GM12864 (cell line): ENCODE measurements at regions not wholly inside any gene's neighbourhood (a gene's known extent, or its start where the extent isn't known, plus 50 kb on each side); places are given as distances from the start of the nearest gene placed in this dataset.

Source experiments
- DNase-seq: peaks from one replicate; pipeline ENCODE4 v3.0.0-alpha.2; 2011; ENCODE audit warnings: low read depth
- H3K4me3 ChIP-seq: 2 replicates; pipeline ENCODE4 v1.5.1; 2011; ENCODE audit warnings: mild to moderate bottlenecking, low read depth, low read length, control low read depth
- TF ChIP-seq, protein P1 (sequence below): IDR thresholded peaks from 2 replicates; pipeline ENCODE4 v1.5.1; 2011; ENCODE audit warnings: low read depth, mild to moderate bottlenecking, moderate library complexity, low read length, control low read depth, inconsistent platforms; ENCODE audit errors: missing control alignments

GRCh38 chr5:133686566-133686965 is 74.2 kb upstream of the FSTL4 start:
- no peak for DNase-seq
- TF ChIP-seq, protein P1, sequence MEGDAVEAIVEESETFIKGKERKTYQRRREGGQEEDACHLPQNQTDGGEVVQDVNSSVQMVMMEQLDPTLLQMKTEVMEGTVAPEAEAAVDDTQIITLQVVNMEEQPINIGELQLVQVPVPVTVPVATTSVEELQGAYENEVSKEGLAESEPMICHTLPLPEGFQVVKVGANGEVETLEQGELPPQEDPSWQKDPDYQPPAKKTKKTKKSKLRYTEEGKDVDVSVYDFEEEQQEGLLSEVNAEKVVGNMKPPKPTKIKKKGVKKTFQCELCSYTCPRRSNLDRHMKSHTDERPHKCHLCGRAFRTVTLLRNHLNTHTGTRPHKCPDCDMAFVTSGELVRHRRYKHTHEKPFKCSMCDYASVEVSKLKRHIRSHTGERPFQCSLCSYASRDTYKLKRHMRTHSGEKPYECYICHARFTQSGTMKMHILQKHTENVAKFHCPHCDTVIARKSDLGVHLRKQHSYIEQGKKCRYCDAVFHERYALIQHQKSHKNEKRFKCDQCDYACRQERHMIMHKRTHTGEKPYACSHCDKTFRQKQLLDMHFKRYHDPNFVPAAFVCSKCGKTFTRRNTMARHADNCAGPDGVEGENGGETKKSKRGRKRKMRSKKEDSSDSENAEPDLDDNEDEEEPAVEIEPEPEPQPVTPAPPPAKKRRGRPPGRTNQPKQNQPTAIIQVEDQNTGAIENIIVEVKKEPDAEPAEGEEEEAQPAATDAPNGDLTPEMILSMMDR, result no peak
- no peak overlapping the region for H3K4me3 ChIP-seq

DNA sequence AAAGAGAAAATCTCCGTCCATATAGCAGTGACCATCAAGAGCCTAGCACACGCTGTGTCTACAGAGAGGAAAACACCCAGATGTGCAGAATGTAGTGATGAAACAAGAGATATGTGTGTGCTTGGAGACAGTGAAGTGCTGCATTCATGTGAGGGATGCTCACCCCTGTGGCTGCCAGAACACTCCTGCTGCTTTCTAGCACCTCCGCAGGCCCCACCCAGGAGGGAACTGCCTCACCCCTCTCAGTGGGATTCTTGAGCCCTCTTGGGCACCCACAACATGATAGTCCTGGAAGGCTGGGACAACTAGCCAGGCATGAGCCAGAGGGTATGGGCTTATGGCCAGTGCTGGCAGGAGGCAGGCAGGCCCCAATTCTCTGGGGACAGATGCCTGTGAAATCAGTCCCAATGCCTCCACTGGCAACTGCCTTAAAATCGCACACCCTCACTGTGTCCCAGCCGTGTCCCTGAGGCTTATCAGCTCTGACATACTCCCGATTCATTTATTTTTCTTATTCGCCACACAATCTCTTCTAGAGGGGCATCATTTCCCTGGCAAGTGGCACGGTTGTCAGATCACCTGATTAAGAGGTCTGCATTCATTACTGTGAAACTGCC is 73.2 kb upstream of the FSTL4 start:
- TF ChIP-seq, protein P1, result no peak
- H3K4me3 ChIP-seq, result no peak overlapping the region
- DNase-seq, result no peak

DNA sequence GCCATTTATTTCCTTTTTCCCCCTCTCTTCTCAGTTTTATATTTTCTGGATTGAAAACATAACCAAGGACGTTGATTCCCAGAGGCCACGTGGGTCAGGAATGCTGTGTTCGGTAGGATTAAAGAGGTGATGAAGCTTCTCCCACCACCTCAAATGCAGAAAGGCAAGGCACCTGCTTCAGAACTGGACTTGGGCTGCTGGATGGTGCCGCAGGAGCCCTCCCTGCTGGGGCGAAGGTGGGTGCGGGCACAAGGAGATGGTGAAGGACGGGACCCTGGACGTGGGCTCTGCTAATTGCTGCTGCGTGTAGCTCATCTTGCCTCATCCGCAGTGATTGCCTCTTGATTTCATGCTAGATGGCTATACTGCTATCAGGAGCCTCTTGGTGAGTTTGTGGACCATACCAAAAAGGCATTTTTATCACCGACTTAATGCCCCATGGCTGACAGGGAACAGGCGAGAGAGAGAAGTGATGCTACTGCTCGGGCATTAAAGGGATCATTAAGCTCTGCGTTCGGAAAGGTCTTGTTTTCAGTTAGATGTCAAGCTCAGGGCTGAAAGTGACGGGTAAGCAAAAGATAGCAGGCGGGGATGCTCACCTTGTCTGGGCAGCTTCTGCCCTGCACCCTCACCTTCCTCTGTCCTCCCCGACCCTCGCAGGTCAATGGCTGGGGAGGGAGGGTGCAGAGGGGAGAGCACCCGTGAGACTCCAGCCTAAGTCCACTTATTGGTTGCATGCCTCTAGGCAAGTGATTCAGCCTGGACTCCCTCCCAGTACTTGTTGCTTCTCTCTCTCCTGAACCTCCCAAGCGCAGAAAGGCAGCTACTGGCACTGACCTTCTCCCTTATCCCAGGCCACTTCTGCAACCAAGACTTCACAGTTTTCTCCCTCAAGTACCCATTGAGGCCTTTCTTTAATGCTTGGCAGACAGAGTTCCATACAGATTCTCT is 71.6 kb upstream of the FSTL4 start:
- no peak for DNase-seq
- no peak overlapping the region for H3K4me3 ChIP-seq
- TF ChIP-seq, protein P1, result no peak

GRCh38 chr5:133682451-133682850 is 70.1 kb upstream of the FSTL4 start:
- TF ChIP-seq, protein P1, result no peak
- no peak overlapping the region for H3K4me3 ChIP-seq
- DNase-seq, result no peak

DNA sequence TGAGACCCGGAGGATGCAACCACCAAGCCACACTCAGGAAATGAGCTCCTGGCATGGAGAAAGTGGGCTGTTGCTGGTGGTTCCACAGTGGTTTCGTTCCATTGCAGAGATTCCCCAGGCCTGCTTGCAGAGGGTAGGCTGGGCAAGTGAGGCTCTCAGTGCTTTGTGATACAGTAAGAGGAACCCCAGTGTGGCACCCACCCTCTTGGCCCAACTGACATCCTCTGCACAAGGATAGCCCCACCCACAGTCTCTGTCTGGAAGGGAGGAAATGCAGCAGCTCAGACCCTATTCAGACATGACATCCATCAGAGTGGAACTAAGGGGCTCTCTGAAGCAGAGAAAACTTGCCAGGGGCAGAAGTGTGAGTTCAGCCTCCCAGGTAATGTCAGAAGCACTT is 69.6 kb upstream of the FSTL4 start:
- DNase-seq, result no peak
- TF ChIP-seq, protein P1, result no peak

DNA sequence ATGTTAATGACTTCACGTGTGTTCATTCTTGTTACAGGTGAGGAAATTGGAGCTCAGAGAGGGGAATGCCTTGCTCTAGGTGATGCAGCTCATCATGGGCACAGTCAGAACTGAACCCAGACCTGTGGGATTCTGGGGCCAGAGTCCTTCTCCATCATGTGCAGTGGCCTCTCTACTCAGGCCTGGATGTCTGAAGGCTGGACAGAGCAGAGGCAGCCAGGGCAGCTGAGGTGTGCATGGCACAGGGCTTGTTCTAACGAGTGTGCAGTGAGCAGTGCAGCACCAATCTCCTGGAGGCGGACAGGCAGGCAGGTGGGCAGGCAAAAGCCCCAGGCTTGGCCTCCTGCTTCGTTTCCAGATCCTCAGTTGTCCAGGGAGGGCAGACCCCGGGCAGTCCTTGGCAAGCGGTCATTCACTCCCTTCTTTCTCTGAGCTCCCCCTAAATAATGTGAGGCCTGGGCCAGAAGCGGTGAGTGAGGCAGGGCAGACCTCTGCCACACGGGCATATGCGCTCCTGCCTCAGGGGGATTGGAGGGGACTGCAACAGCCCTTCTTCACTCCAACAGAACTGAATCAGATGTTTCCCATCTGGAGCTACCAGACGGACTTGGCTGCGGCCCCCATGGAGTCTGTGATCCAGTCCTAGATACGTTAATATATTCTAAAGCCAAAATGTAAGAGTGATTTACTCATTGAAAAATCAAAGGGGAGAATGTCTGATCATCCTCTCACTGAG is 68.7 kb upstream of the FSTL4 start:
- TF ChIP-seq, protein P1, result no peak
- no peak overlapping the region for H3K4me3 ChIP-seq
- no peak for DNase-seq

More for the DNA sequence above, 69.6 kb upstream of the FSTL4 start:
- no peak overlapping the region for H3K4me3 ChIP-seq
